ENCODE measurements at regions not wholly inside any gene's neighbourhood (a gene's known extent, or its start where the extent isn't known, plus 50 kb on each side); places are given as distances from the start of the nearest gene placed in this dataset.

GRCh38 chr12:65567820-65568219 is 256.5 kb upstream of the HMGA2 start:
- H3K27ac ChIP-seq = peak overlapping the region; percentile 45
- no peak for TF ChIP-seq CTCF (conservative IDR thresholded peaks at IDR 0.05)

GRCh38 chr12:65568517-65568916 is 255.8 kb upstream of the HMGA2 start:
- peak overlapping the region; percentile 45 for H3K27ac ChIP-seq
- TF ChIP-seq CTCF (conservative IDR thresholded peaks at IDR 0.05) = no peak

- no peak for TF ChIP-seq CTCF (conservative IDR thresholded peaks at IDR 0.05)
- no peak overlapping the region for H3K27ac ChIP-seq
Measured at GRCh38 chr12:65570451-65571130, 253.7 kb upstream of the HMGA2 start.

GRCh38 chr12:65574867-65575266 is 249.4 kb upstream of the HMGA2 start:
- no peak for TF ChIP-seq CTCF (conservative IDR thresholded peaks at IDR 0.05)
- no peak overlapping the region for H3K27ac ChIP-seq

- TF ChIP-seq CTCF (conservative IDR thresholded peaks at IDR 0.05) = no peak
- no peak overlapping the region for H3K27ac ChIP-seq
Measured at GRCh38 chr12:65584016-65584415, 240.3 kb upstream of the HMGA2 start.

- peak; percentile 17; the same call in 1 of the 2 replicates for TF ChIP-seq CTCF (conservative IDR thresholded peaks at IDR 0.05)
- no peak overlapping the region for H3K27ac ChIP-seq
Measured at GRCh38 chr12:65585648-65586602, 238.4 kb upstream of the HMGA2 start.

- TF ChIP-seq CTCF (conservative IDR thresholded peaks at IDR 0.05) = no peak
- no peak overlapping the region for H3K27ac ChIP-seq
Measured at GRCh38 chr12:65586796-65587195, 237.5 kb upstream of the HMGA2 start.

Data from VCaP (cell line).